IMR-90 (cell line): ENCODE measurements at regions not wholly inside any gene's neighbourhood (a gene's known extent, or its start where the extent isn't known, plus 50 kb on each side); places are given as distances from the start of the nearest gene placed in this dataset.

Experiments used
- ATAC-seq: fragments of 200-7000 bp; cut with Tn5 transposase; 2 replicates; pipeline ENCODE4 v1.9.1; 2020; ENCODE audit warnings: low read depth, mild to moderate bottlenecking, moderate library complexity
- BruUV-seq: library from RNA; stranded (reverse); fragments of 400-500 nt; replicated peaks from 2 replicates; lab custom pipeline; 2021; lab: Mats Ljungman, UMichigan
- CTCF ChIA-PET: fragments of 300-600 bp; formaldehyde crosslinking; extraction: SDS; loops from one replicate; lab custom pipeline; 2021; ENCODE audit warnings: antibody characterized with exemption; lab: Yijun Ruan, JAX
- POLR2A ChIA-PET: fragments of 300-600 bp; sonication (Branson Sonifier 250); formaldehyde crosslinking; loops from one replicate; lab custom pipeline; 2022; ENCODE audit warnings: antibody characterized with exemption; ENCODE audit not compliant: unreplicated experiment; lab: Charles Lee
- DNase-seq: peaks from one replicate; pipeline ENCODE4 v3.0.0; 2013
- H2AFZ ChIP-seq: replicated peaks from 2 replicates; pipeline ENCODE3; 2013; ENCODE audit warnings: low read length, mild to moderate bottlenecking; ENCODE audit not compliant: poor library complexity
- H2AK5ac ChIP-seq: 2 replicates; pipeline ENCODE4 v1.6.1; 2013; ENCODE audit warnings: low read depth, low read length, inconsistent platforms
- H2AK9ac ChIP-seq: replicated peaks from 2 replicates; pipeline ENCODE3; 2013; ENCODE audit warnings: mild to moderate bottlenecking, low read depth, low read length, moderate library complexity; ENCODE audit not compliant: poor library complexity
- H2BK120ac ChIP-seq: 2 replicates; pipeline ENCODE4 v1.6.1; 2013; ENCODE audit warnings: low read depth, low read length, inconsistent platforms
- H2BK15ac ChIP-seq: 3 replicates; pipeline ENCODE4 v1.6.1; 2013; ENCODE audit warnings: low read depth, low read length, inconsistent platforms
- H2BK20ac ChIP-seq: 2 replicates; pipeline ENCODE4 v1.6.1; 2013; ENCODE audit warnings: low read depth, mild to moderate bottlenecking, inconsistent platforms, low read length, moderate library complexity
- H2BK5ac ChIP-seq: 2 replicates; pipeline ENCODE4 v1.6.1; 2013; ENCODE audit warnings: mild to moderate bottlenecking, low read depth, low read length, inconsistent platforms; ENCODE audit not compliant: poor library complexity, severe bottlenecking
- H3K14ac ChIP-seq: replicated peaks from 2 replicates; pipeline ENCODE4 v1.6.1; 2013; ENCODE audit warnings: low read depth, low read length, inconsistent platforms
- H3K18ac ChIP-seq: 2 replicates; pipeline ENCODE4 v1.6.1; 2013; ENCODE audit warnings: low read depth, low read length, control low read depth
- H3K23ac ChIP-seq: 2 replicates; pipeline ENCODE4 v1.6.1; 2013; ENCODE audit warnings: low read depth, low read length, inconsistent platforms
- H3K27ac ChIP-seq: 2 replicates; pipeline ENCODE4 v1.5.1; 2013; ENCODE audit warnings: mild to moderate bottlenecking, control low read depth, low read length; ENCODE audit not compliant: insufficient read depth
- H3K27me3 ChIP-seq: 2 replicates; pipeline ENCODE4 v1.6.1; 2013; ENCODE audit warnings: low read length; ENCODE audit not compliant: control insufficient read depth, insufficient read depth
- H3K36me3 ChIP-seq: 2 replicates; pipeline ENCODE4 v1.6.1; 2013; ENCODE audit warnings: low read length, mixed read lengths; ENCODE audit not compliant: control insufficient read depth, insufficient read depth
- H3K4ac ChIP-seq: 2 replicates; pipeline ENCODE4 v1.6.1; 2013; ENCODE audit warnings: low read depth, low read length, inconsistent platforms
- H3K4me1 ChIP-seq: 2 replicates; pipeline ENCODE4 v1.6.1; 2013; ENCODE audit warnings: low read length, mixed read lengths; ENCODE audit not compliant: control insufficient read depth, insufficient read depth
- H3K4me2 ChIP-seq: 2 replicates; pipeline ENCODE4 v1.6.1; 2013; ENCODE audit warnings: low read depth, mild to moderate bottlenecking, control low read depth, low read length, moderate library complexity
- H3K4me3 ChIP-seq: 2 replicates; pipeline ENCODE4 v1.5.1; 2013; ENCODE audit warnings: low read depth, mild to moderate bottlenecking, control low read depth, low read length, moderate library complexity; ENCODE audit not compliant: insufficient read depth
- H3K56ac ChIP-seq: 2 replicates; pipeline ENCODE4 v1.6.1; 2013; ENCODE audit warnings: low read length, inconsistent platforms; ENCODE audit not compliant: insufficient read depth; ENCODE audit errors: extremely low read depth
- H3K79me1 ChIP-seq, 2 experiments: 2 replicates each; pipeline ENCODE4 v1.6.1; 2013; ENCODE audit warnings: low read length in 2 of 2, inconsistent platforms in 1 of 2, low read depth in 1 of 2
- H3K9ac ChIP-seq: 2 replicates; pipeline ENCODE4 v1.6.1; 2013; ENCODE audit warnings: low read depth, low read length, control low read depth
- H3K9me1 ChIP-seq: 2 replicates; pipeline ENCODE4 v1.6.1; 2013; ENCODE audit warnings: low read length, inconsistent platforms; ENCODE audit not compliant: insufficient read depth
- H3K9me3 ChIP-seq: 2 replicates; pipeline ENCODE4 v1.6.1; 2013; ENCODE audit warnings: low read length; ENCODE audit not compliant: control insufficient read depth, insufficient read depth
- H4K20me1 ChIP-seq: 2 replicates; pipeline ENCODE4 v1.6.1; 2013; ENCODE audit warnings: low read length, inconsistent platforms; ENCODE audit not compliant: insufficient read depth
- H4K5ac ChIP-seq: 2 replicates; pipeline ENCODE4 v1.6.1; 2013; ENCODE audit warnings: mild to moderate bottlenecking, low read depth, low read length, control low read depth
- H4K8ac ChIP-seq, 2 experiments: 2 replicates each; pipeline ENCODE4 v1.6.1; 2013; ENCODE audit warnings: low read depth in 2 of 2, low read length in 2 of 2, control low read depth in 1 of 2, inconsistent platforms in 1 of 2
- H4K91ac ChIP-seq: 2 replicates; pipeline ENCODE4 v1.6.1; 2013; ENCODE audit warnings: low read depth, low read length, inconsistent platforms; ENCODE audit not compliant: insufficient read depth
- BHLHE40 ChIP-seq: fragments of 150-350 bp; IDR thresholded peaks from 2 replicates; pipeline ENCODE4 v1.6.1; 2016; ENCODE audit warnings: mild to moderate bottlenecking, low read depth, low read length
- CEBPB ChIP-seq: IDR thresholded peaks from 2 replicates; pipeline ENCODE4 v1.6.1; 2012; ENCODE audit warnings: low read depth, low read length, improper control_type of control experiment
- CHD1 ChIP-seq: IDR thresholded peaks from 2 replicates; pipeline ENCODE4 v1.6.1; 2012; ENCODE audit warnings: low read depth, low read length, improper control_type of control experiment
- MAZ ChIP-seq: IDR thresholded peaks from 2 replicates; pipeline ENCODE4 v1.6.1; 2012; ENCODE audit warnings: low read depth, mild to moderate bottlenecking, low read length, improper control_type of control experiment, moderate library complexity, borderline replicate concordance
- NFE2L2 ChIP-seq: fragments of 150-350 bp; IDR thresholded peaks from 2 replicates; pipeline ENCODE4 v1.6.1; 2016; ENCODE audit warnings: low read depth, mild to moderate bottlenecking, low read length
- RCOR1 ChIP-seq: IDR thresholded peaks from 2 replicates; pipeline ENCODE4 v1.6.1; 2012; ENCODE audit warnings: mild to moderate bottlenecking, low read length, improper control_type of control experiment; ENCODE audit not compliant: insufficient replicate concordance
- SMC3 ChIP-seq: fragments of 150-350 bp; IDR thresholded peaks from 2 replicates; pipeline ENCODE4 v1.6.1; 2016; ENCODE audit warnings: low read depth, mild to moderate bottlenecking, antibody characterized with exemption, low read length, moderate library complexity
- WGBS, 2 experiments: methylation state at CpG; one replicate each; pipeline versions ENCODE4 v1.1.5 to v1.1.7; 2013; ENCODE audit warnings: missing lambda C conversion rate in 2 of 2; ENCODE audit not compliant: insufficient read length in 1 of 2; ENCODE audit errors: extremely low coverage in 2 of 2; 5-methylcytosine and 5-hydroxymethylcytosine counted together
- dilution Hi-C: fragments of 300-500 bp; cut with HindIII; formaldehyde crosslinking; loops from one replicate; pipeline ENCODE4 v1.14.3; 2018; ENCODE audit warnings: low sequenced_read_pairs; ENCODE audit not compliant: unreplicated experiment
- in situ Hi-C: fragments of 300-500 bp; cut with MboI; formaldehyde crosslinking; loops from 3 replicates; pipeline ENCODE4 v1.14.3; 2019; ENCODE audit warnings: low sequenced_read_pairs, inconsistent platforms, mixed read lengths
- intact Hi-C: fragments of 100-400 bp; cut with micrococcal nuclease; formaldehyde crosslinking; loops from 2 replicates; pipeline ENCODE4 v1.10.0; 2022

GRCh38 chr2:204122425-204122824, 185.9 kb downstream of the ICOS start:
- DNase-seq (no peak), ATAC-seq (no peak)

More at GRCh38 chr2:204122425-204122824, 185.9 kb downstream of the ICOS start:
- Histone ChIP-seq H3K4me2 (no peak overlapping the region), H4K5ac (no peak overlapping the region), H3K18ac (no peak overlapping the region), H2AK5ac (no peak overlapping the region), H4K8ac (no peak overlapping the region), H3K9me1 (no peaks in the 10 kb centered on the region), H2BK20ac (no peak overlapping the region), H2BK5ac (no peak overlapping the region), H2AFZ (no peak overlapping the region), H3K14ac (no peak overlapping the region), H2AK9ac (no peak overlapping the region), H3K23ac (no peak overlapping the region), H3K4me3 (no peak overlapping the region), H3K79me1 (no peaks in the 10 kb centered on the region), H3K4me1 (no peaks in the 10 kb centered on the region), H2BK120ac (no peak overlapping the region), H3K36me3 (no peaks in the 10 kb centered on the region), H4K20me1 (no peaks in the 10 kb centered on the region), H3K9me3 (no peaks in the 10 kb centered on the region), H3K56ac (no peak overlapping the region), H3K27me3 (peaks cover 7% of the 10 kb centered on the region), H4K91ac (no peak overlapping the region), H3K9ac (no peak overlapping the region), H3K4ac (no peak overlapping the region), H3K27ac (no peak overlapping the region), H2BK15ac (no peak overlapping the region)
- dilution Hi-C loops (no loop called here), in situ Hi-C loops (no loop called here), intact Hi-C loops (no loop called here)
- WGBS, 2 experiments = 0% methylated on average over 1 of the region's 4 CpGs; no CpG with 5 or more reads in 1 of the 2 experiments
- BruUV-seq = no TSS peak
- CTCF ChIA-PET = no interaction called here
- POLR2A ChIA-PET = no interaction called here
- no peak for TF ChIP-seq BHLHE40
- TF ChIP-seq SMC3 = no peak
- no peak for TF ChIP-seq RCOR1
- TF ChIP-seq MAZ = no peak
- TF ChIP-seq CHD1 = no peak
- TF ChIP-seq NFE2L2 = no peak
- TF ChIP-seq CEBPB = no peak
